NCI-H1417 treated with DMSO at 0.1 percent for 48 hours (cell line): ENCODE measurements at regions not wholly inside any gene's neighbourhood (a gene's known extent, or its start where the extent isn't known, plus 50 kb on each side); places are given as distances from the start of the nearest gene placed in this dataset.
"Not testable (repeated sequence)": the region's sequence is repeated elsewhere in the genome, so short reads cannot be mapped to it uniquely, and the experiment has no call there.

ENCODE experiments used
- DNase-seq: peaks from one replicate; lab custom pipeline; 2025; lab: John Stamatoyannopoulos, UW

DNA sequence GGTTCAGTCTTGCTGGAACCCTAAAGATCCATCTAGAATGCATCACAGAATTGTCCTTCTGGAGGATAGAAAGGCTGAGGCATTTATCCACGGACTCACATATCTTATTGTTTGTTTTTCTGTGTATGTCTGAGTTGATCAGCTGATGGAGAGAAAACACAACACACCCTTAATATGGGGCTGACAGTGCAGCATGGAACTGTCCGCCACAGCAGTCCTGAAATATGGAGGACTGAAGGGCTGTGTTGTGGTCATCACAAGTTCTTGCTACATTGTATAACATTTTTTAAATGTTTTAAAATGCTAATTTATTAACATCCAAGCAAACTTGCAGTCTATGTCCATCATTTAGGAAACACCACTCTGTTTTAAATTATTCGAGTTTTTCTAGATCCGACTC lies 448.9 kb upstream of the ERCC4 start:
- no peak for DNase-seq

DNA sequence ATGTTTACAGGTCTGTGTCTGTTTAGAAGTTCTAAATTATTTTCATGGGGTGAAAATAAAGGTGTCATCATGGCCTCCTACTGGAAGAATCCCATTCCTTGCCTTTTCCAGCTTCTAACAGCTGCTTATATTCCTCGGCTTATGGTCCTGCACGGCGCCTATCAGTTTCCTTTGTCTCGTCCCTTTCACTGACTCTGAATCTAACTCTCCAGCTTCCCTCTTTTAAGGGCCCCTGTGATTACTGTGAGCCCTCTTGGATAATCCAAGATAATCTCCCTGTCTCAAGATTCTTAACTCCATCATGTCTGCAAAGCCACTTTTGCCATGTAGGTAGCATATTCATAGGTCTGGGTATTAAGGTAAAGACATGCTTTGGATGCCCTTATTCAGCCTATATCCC lies 441.0 kb upstream of the ERCC4 start:
- no peak for DNase-seq

DNA sequence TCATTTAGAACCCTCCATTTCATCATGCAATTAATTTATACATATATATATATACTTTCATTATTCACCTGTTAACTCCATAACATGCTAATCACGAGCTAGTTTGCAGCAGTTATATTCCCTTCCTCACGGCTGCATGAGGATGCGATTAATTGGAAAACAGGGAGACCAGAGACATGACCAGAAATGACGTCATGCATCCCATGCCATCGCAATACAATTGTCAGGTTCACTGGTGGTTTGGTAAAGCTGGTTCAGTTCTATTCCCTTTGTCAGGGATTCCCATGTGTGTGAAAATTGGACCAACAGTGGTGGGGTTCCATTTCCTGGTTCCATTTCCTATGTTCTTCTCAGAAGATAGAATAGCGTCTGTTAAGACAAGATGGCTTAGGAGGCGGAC lies 440.4 kb upstream of the ERCC4 start:
- no peak for DNase-seq

DNA sequence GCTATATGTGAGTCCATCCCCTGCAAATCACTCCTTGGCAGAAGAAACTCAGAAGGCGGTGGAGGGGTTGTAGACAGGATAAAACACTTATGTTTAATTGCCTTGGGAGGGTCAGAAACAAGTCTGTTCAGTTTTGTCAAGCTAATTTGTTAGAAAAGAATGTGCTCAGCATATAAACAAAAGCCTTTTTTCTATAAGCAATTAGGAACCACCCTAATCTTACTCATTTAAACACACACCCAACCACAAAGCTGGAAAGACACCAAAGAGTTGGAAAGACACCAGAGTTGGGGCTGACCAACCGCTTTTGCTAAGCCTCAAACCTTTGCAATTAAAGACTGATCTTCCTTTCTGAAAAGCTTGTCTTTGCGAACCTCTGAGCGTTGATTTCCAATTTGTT lies 439.2 kb upstream of the ERCC4 start:
- no peak for DNase-seq

DNA sequence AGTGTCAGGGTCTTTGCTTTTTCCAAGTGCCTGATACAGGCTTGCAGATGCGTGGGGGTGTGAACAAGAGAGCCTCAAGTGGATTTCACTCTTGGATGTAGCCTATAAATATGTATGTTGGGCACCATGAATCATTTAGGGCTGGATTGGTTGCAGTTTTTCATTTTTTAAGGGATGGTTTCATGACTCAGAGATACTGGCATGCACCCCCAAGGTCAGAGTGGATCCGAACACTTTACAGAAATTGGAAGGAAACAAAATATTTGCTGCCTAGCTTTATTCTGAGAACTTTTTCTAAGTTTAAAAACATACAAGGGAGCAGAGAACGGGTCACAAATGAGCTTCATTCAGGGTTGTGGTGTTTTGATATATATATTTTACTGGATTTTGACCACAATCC lies 436.8 kb upstream of the ERCC4 start:
- DNase-seq, result no peak

DNA sequence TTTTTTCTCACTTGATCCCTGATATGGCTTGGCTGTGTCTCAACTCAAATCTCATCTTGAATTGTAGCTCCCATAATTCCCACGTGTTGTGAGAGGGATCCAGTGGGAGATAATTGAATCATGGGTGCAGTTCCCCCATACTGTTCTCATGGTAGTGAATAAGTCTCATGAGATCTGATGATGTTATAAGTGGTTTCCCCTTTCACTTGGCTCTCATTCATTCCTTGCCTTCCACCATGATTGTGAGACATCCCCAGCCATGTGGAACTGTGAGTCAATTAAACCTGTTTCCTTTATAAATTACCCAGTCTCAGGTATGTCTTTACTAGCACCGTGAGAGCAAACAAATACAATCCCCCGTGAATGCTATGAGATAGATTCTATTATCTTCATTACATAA lies 430.5 kb upstream of the ERCC4 start:
- DNase-seq, result not testable (repeated sequence)

DNA sequence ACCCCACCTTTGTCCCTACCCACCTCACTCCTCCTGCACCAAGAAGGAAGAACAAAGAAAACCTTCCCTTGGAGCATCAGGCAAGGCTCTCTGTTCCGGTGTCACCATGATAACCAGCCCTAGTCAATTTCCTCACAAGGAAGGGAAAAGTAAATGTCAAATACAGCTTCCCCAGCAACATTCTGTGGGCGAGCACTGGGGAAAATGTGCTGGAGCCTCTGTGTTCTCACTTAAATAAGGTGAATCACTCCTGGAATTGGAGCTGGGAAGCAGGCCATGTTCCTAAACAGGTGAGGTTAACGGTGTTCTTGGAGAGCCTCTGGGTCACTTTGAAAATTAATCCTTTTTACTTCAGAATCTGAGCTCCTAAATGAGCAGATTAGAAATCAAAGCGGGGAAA lies 427.9 kb upstream of the ERCC4 start:
- DNase-seq, result no peak

DNA sequence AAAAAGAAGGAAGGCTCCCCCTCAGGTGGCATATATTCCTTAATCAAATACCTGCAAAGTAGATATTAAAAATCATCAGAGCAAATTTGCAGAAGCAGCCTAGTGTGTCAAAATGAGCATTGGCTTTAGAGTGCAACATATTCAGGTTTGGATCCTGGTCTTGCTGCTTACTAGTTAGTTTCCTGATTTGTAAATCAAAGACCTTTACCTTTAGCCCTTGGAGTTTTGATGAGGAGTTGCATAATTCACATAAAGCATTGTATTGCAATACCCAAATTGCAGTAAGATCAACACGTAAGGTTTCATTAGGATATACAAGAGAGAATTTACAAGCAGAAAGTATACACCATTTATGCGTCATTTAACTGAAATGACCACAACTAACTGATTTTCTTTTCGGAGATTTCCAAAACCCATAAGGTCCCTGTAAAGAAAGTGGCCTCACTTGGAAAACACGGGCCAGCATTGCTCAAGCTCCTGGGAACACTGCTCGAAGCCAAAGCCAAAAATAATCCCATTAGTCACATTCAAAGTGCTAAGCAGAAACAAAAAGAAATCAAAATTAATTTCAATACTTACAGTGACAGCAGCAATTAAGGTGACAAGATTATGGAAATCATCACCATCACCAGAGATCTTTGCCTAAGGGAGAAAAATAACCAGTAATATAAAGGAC lies 415.9 kb upstream of the ERCC4 start:
- no peak for DNase-seq

DNA sequence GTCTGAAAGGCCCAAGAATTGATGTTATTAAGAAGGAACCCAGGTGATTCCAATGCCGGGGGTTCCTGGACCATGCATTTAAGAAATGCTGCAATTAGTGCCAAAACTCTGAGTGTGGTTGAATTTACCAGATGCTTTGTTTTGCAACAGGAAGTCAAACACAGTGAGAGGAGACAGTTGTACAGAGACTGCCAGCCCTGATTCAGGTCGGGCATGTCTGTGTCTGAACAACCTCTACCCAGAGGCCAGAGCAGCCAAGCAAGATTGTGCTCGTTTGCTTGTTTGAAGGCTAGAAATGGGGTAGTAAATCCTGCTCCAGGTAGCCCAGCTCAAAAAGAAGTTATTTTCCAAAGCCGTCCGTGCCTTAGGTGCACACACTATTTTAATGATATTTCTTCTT lies 412.4 kb upstream of the ERCC4 start:
- DNase-seq, result no peak

DNA sequence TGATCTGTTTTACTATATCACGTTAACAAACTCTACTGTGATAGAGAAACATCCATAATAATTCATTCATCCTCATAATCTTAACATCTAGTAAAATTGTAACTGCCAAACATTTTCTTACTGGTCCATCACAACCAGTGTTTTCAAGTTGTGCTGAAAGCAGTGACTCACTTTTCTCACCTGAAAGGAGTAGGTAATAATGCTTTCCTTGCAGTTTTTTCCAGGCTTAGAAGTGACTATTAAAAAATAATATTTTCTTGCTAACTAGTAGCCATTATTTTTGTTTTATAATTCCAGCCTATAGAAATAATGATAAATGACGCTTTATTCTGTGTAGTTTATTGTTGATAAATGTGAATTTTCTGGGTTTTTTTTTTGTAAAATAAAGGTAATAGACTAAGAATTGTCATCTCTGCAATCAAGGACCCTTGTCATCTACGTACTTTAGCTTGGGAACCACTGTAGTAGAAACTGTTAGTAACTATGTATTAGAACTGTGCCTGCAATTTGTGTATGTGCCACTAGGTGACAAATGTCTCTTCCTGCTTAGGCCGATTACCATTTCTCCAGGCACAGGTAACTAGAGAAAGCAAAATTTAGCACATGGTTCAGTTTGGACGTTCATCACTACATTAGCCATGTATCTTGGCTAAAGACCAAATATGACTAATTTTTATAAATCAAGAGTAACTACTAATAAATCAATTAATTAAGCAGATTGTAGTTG lies 409.4 kb upstream of the ERCC4 start:
- no peak for DNase-seq

DNA sequence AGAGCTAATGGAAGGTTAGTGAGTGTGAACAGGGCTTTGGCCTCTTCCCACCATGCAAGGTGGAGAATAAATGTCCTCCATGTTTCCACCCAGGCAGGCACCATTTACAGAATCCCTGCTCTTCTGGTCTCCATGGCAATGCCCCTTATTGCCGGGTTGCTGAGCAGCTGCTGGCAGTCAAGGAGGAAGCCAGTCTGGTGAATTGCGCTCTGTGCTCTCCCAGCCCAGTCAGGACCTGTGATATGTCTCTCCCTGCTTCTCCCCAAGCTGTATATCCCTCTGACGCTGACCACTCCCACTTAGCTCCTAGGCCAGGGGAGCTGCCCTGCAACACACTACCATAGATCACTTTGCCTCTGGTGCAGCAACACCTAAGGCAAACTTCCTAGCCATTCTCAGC lies 402.1 kb upstream of the ERCC4 start:
- no peak for DNase-seq

DNA sequence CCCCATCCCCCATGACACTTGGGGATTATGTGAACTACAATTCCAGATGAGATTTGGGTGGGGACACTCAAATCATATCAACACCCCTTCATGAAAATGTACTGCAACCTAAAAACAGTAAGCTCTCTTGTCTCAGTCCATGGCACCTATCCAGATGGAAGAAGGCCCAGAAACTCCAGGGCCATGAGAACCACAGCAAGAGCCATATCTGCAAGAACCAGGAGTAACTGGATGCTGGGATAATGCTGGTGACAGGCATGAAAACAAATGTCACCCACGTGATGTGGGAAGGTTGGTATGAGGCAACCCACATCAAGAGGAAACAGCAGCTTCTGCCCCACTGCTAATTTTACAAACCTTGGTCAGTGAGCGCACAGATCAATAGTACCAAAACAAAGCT lies 400.1 kb upstream of the ERCC4 start:
- no peak for DNase-seq

DNA sequence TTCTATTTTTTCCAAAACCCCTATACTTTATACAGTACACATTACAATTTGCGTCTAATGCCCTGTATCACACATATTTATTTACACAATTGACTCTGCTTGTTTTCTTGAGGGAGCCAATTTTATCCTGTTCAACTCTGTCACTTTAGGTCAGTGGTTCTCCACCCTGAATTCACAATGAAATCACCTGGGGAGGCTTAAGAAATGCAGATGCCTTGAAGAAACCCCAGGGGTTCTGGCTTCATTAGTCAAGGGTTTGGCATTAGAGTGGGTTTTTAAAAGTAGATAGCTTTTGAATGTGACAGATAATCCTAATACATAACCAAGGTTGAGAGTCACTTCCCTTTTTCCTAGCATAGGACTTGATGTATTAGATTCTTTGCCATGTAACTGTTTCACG lies 398.6 kb upstream of the ERCC4 start:
- DNase-seq, result no peak

DNA sequence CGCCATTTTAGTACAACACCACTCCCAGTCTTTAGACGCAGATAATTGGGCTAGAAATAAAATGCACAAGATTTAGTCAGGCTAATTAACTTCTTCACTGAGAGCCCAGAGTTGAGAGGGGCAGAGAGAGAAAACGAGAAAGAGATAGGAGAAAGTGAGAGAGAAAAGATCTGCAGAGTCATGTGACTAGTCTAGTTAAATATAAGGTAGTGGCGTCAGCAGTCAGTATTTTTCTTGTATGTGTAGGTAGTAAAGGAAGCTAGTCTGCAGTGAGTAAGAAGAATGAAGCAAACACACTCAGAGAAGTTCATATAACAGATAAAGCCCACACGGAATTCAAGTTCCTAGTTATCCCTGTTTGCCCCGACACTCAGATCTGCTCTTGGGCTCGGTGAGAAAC lies 392.6 kb upstream of the ERCC4 start:
- no peak for DNase-seq

DNA sequence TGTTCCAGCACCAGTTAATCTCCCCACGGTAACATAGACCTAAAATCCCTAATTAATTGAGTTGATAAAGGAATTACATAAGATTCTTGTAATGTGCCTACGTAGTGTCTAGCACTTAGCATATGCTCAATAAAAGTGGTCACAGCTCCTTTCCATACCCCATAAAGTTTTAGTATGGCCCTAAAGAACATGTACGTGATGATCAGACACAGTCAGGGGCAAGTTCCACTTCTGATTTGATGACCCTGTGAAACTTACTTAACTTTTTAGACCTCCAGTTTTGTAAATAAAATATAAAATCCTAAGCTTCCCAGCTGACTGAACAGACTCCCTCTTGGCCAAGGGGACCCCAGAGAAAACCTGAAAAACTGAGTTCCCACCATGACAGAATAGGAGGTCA lies 391.3 kb upstream of the ERCC4 start:
- DNase-seq, result no peak

DNA sequence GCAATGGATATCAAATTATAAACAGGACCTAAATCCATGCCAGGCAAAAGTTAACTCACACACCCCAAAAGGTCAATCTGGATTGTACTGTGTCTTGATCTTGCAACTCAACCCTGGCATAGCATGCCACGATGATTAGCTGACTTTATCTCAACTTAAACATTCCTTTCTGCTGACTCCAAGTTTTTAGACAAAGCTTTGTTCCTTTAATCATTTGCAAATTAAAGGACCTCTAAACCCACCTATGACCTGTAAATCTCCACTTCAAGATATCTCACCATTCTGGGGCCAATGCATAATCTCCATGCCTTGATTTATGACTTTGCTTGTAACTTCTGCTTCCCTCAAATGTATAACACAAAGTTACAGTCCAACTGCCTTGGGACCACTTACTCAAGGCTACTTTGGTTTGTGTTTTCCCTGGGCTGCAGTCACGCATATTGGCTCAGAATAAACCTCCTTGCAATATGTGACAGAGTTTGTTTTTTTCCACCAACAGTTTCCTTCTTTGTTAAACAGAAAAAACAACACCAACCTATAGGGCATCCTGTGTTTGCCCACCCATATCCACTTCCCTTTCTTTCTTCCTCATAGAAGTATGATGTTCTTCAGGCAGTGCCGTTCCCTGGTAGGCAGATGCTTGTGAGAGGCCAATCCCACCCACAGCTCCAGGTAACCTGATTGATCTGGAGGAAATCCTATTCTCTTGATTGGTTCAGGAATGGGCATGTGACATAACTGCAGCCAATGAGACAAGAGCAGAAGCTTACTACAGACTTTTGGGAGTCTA lies 390.6 kb upstream of the ERCC4 start:
- DNase-seq, result no peak

DNA sequence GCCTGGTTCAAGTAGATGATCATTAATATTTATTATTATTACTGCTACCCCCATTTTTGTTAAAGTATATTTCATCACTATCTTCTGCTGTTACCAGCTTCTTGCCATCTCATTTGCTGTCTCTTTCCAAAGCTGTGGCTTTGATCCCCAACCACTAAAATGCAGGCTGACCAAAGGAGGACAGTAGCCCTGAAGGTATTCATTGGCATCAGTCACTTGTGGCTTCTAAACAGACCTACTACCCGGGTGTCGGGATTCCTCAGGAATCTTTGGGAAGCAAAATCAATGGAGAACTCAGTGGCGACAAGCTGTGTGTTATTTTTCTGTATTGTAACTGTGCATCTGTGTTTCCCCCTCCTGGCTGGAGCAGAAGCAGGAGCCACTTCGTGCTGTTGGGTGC lies 379.2 kb upstream of the ERCC4 start:
- DNase-seq, result no peak

DNA sequence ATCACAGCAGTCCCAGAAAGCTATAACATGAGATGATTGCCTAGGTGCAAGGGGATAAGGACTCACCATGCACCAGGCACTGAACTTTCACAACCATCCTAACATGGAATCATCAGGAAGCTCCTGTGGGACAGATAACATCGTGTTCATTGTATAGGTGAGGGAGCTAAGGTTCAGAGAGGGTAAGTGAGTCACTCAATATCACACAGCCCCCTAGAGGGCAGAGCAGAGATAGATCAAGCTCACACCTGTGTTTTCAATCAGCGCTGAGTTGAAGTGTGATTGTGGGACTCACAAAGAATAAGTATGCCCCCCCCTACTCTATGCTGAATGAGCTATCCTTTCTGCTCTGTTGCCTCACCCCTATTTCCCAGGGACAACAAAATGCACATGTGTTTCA lies 377.7 kb upstream of the ERCC4 start:
- DNase-seq, result no peak

DNA sequence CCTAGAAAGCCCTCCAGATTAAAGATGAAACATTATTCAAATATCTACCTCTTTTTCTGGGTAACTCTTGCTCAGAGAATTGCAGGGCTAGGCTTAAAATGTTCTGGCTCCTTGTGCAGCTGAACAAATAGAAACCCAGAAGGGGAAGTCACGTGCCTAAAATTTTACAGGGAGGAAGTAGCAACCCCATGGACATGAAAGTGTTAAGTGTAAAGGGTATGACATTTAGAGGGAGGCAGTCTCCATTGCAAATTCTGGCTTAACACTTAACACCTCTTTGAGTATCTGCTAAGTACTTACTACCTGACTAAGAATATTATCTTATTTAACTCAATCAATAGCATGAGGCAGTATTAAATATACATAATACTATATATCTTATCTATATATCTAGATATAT lies 376.1 kb upstream of the ERCC4 start:
- no peak for DNase-seq

DNA sequence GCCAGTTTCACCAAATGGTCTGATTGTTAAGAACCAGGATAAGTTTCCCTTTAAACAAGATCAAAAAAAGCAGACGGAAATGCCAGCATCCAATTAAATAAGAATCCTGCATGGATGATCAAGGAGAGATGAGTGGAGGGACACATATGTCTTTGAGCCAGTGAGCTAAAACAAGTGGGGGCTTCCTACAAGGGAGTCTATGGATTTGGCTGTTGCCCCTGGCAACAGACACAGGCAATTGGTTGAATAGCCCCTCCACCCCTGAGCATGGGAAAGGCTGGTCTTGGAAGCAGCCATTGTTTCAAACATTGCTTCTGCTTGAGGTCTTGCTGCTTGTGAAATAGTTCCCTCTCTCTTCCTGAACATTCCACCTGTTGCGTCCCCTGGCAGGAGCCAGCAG lies 374.7 kb upstream of the ERCC4 start:
- DNase-seq, result no peak

DNA sequence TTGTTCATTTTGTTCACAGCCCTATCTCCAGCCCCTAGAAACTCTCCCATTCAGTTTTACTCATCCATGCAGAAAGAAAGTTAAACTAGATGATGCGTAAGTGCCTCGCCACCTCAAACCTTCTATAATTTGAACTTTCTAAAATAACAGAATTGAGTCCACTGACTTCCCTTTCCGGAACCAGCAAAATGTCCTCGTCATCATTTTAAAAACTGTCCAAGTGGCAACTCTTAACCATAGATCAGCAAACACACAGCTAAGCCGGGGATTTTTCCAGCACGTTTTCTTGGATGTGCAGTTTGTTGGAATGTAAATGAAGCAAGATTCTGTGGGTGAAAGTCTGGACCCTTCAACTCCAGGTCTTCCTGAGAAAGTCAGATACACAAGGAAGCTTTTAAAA lies 369.7 kb upstream of the ERCC4 start:
- DNase-seq, result no peak

DNA sequence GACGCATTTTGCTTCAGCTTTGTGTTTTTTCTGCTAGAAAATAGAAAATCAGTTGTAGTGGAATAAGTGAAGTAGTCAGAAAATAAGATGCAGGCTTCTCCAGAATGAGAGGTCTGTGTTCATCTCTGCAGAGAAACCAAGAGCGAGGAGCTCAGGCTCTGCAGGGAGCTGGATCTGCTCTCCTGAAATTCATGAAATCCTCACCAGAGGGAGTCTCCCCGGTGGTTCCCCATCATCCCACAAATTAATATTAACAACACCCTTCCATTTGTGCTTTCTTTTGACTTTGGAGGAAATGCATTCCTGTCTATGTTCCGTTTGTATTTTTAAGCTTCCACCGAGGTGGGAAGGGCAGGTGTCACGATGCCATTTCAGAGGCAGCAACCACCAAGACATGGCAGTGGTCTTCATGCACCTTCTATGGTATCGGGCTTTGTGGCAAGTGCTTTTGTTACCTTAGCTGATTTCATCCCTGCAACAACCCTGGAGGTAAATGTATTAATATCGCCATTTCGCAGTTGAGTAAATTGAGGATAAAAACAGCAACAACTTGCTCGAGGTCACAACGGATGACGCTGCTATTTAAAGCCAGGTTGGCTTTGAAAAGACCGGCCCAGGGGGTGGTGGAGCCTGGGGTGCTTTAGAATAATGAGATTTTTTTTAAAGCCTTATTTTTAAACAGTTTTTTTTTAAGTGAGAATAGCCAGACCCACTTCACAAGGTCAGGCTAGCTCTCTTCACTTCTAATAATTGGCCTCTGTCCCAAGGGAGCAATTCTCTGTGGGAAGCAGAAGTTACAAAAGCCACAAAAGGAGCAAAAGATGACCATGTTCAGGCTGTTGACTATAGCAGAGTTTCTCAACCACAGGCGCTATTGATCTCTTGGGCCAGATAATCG lies 367.6 kb upstream of the ERCC4 start:
- DNase-seq, result no peak

DNA sequence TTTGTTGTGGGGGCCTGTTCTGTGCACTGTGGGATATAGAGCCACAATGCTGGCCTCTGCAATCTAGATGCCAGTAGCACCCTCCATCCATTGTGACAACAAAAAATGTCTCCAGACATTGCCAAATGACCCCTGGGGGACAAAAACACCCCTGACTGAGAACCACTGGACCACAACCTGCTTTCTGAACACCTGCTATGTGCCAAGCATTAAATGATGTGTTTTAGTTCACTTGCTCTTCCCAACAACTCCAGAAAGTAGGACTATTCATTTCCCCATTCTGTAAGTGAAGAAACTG lies 367.0 kb upstream of the ERCC4 start:
- DNase-seq, result no peak
